ENCODE measurements at regions not wholly inside any gene's neighbourhood (a gene's known extent, or its start where the extent isn't known, plus 50 kb on each side); places are given as distances from the start of the nearest gene placed in this dataset.
A peak's percentile ranks its signal among the peaks of the same experiment; 100 is the strongest.

- H3K56ac ChIP-seq (ENCODE audit: insufficient read length, low read depth, low read length): no peak overlapping the region
- no peak overlapping the region for H3T11ph ChIP-seq (ENCODE audit: low read length)
- H2AK5ac ChIP-seq (ENCODE audit: insufficient read length, low read length): no peak overlapping the region
- no peak overlapping the region for H4K8ac ChIP-seq (replicated peaks; ENCODE audit: insufficient read length, low read depth, low read length)
- no peak overlapping the region for H3K18ac ChIP-seq (ENCODE audit: insufficient read length, low read depth, low read length)
- no peak overlapping the region for H2BK20ac ChIP-seq (ENCODE audit: low read depth, low read length, poor library complexity, severe bottlenecking)
- H4K20me1 ChIP-seq (ENCODE audit: control insufficient read depth, insufficient read depth, insufficient read length): no peaks in the 10 kb centered on the region
- Mint-ChIP-seq H3K36me3 (ENCODE audit: insufficient read depth in 1 of 3, low read depth in 3 of 3) (no peaks in the 10 kb centered on the region), H3K27me3 (ENCODE audit: low read depth) (peaks cover 3% of the 10 kb centered on the region), H3K9me3 (no peaks in the 10 kb centered on the region; a peak in 1 of 5 replicates), H3K4me1 (peaks cover 21 to 24% of the 10 kb centered on the region in 2 experiments), H3K27ac (peak overlapping the region; percentile 69 to 82 (median 72); a peak in 3 of 7 replicates), H3K4me3 (no peak overlapping the region)
- no peaks in the 10 kb centered on the region for H3K79me1 ChIP-seq (ENCODE audit: insufficient read depth, low read depth, low read length, poor library complexity, severe bottlenecking)
- H3K23me2 ChIP-seq (ENCODE audit: insufficient read length, low read depth, low read length, poor library complexity, severe bottlenecking): no peaks in the 10 kb centered on the region
- no peak overlapping the region for H3K9ac ChIP-seq (ENCODE audit: extremely low read depth, insufficient read length, low read length)
- H4K91ac ChIP-seq (ENCODE audit: insufficient read length, low read depth, low read length): no peak overlapping the region
- H2BK5ac ChIP-seq (ENCODE audit: insufficient read length, low read length): no peak overlapping the region
- no peak for TF ChIP-seq CTCF (conservative IDR thresholded peaks at IDR 0.05)
- no peak overlapping the region for H4K5ac ChIP-seq (ENCODE audit: insufficient read length, low read depth, low read length)
- no peak overlapping the region; the same call in 1 of the 2 replicates for H3K14ac ChIP-seq (ENCODE audit: insufficient read depth, low read length)
- no peaks in the 10 kb centered on the region for H3K27me3 ChIP-seq (ENCODE audit: insufficient read depth, low read length)
- H3K4me1 ChIP-seq (ENCODE audit: insufficient read depth, low read length): peaks cover 2% of the 10 kb centered on the region; the same call in 1 of the 2 replicates
- no peak overlapping the region for H3K27ac ChIP-seq (ENCODE audit: insufficient read length, low read depth, low read length)
- no peaks in the 10 kb centered on the region for H3K79me2 ChIP-seq (ENCODE audit: insufficient read depth, low read length)
- DNase-seq: no peak
- no peak overlapping the region for H3K23ac ChIP-seq (ENCODE audit: insufficient read length, low read depth, low read length)
- H3K9me3 ChIP-seq (ENCODE audit: control insufficient read depth, low read depth, low read length): no peaks in the 10 kb centered on the region
- no peak overlapping the region for H2BK12ac ChIP-seq (ENCODE audit: insufficient read length, low read depth, low read length)
- H3K4ac ChIP-seq (ENCODE audit: low read depth, low read length): no peak overlapping the region
- no peak overlapping the region for H2BK15ac ChIP-seq (ENCODE audit: low read depth, low read length)
- H3K4me2 ChIP-seq (ENCODE audit: insufficient read depth, insufficient read length, low read length): no peak overlapping the region
- no peak overlapping the region for H2BK120ac ChIP-seq (ENCODE audit: low read depth, low read length, poor library complexity, severe bottlenecking)
- H2AFZ ChIP-seq (ENCODE audit: low read length): no peak overlapping the region
- no CpG with 5 or more reads among the region's 6 CpGs for WGBS (ENCODE audit: extremely low coverage, insufficient read length, low lambda C conversion rate)
These were observed 351.4 kb downstream of the GLRX3 start for GRCh38 chr10:130487566-130487965.

All from H9 (cell line).